ENCODE measurements at regions not wholly inside any gene's neighbourhood (a gene's known extent, or its start where the extent isn't known, plus 50 kb on each side); places are given as distances from the start of the nearest gene placed in this dataset.

DNA sequence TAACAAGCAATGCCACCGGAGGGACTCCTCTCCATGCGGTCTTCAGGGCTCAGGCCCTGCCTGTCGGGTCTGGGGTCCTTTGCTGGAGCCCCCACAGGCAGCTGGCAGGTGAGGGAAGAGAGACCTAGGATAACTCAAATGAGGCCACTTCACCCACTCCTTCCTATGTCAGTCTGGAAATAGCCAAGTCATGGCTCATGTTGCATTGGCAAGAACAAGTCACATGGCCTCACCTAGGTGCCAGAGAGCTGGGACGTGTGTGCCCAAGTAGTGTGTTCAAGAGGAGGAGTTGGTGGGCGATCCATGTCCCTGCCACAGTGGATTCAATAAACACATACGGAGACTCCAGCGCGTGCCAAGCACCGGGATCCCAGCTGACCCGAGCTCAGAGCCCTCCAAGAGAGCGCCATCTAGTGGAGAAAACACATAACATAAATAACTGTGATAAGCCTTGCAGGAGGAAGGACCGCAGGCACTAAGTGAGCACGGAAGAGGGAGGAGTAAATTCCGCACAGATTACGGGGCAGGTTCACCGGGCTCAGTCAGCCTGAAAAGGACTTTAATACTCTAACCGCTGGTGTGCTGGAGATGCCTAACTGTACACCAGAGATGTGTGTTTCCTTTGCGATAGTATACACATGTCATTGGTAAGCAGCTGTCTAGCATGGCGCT lies 580.8 kb downstream of the CCDC171 start:
- no peak overlapping the region for H3K27ac ChIP-seq
- TF ChIP-seq ZFX (IDR thresholded peaks at IDR 0.05) (no peak), CTCF (conservative IDR thresholded peaks at IDR 0.05) (peak; percentile 85)

GRCh38 chr9:16134351-16134750 lies 581.5 kb downstream of the CCDC171 start:
- TF ChIP-seq ZFX (IDR thresholded peaks at IDR 0.05) (no peak), CTCF (conservative IDR thresholded peaks at IDR 0.05) (no peak)
- H3K27ac ChIP-seq, result no peak overlapping the region

DNA sequence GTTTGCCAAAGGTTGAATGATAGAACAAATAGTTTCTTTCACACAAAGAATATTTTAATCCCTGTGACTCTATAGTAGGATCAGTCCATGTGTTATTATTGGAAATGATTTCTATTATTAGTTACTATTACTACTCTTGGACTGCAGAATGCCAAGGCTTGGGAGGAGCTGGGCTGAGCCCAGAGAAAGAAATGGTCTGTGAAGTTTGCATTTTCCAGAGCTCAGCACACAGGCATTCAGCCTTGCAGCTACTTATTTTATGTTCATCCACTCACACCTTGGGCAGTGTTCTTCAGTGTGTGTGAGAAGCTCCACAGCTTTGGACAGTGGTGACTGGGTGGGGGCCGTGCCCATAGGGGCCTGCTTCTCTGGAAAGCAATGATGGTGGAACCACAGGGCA lies 583.1 kb downstream of the CCDC171 start:
- TF ChIP-seq ZFX (IDR thresholded peaks at IDR 0.05), result no peak
- TF ChIP-seq CTCF (conservative IDR thresholded peaks at IDR 0.05), result no peak

DNA sequence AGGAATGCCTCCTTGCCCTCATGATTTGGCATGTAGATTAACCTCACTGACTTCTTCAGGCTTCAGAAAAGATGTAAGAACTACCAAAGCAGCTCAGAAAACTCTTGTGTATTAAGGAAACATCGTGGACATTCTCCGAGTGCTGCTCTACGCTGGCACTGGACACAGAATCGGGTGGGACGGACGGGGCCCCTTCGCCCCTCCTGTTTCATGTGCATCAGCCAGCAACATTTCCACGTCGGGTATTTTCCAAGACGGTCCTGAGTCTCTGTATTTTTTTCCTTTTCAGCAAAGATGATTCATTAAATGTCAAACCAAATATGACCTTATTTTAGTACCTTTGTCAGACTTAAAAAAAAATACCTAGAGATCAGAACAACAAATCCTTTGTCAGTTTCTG lies 583.6 kb downstream of the CCDC171 start:
- TF ChIP-seq ZFX (IDR thresholded peaks at IDR 0.05) (no peak), CTCF (conservative IDR thresholded peaks at IDR 0.05) (no peak)

More for the DNA sequence above, 583.1 kb downstream of the CCDC171 start:
- no peak overlapping the region for H3K27ac ChIP-seq

GRCh38 chr9:16136961-16137360 lies 584.1 kb downstream of the CCDC171 start:
- H3K27ac ChIP-seq, result no peak overlapping the region
- TF ChIP-seq ZFX (IDR thresholded peaks at IDR 0.05) (no peak), CTCF (conservative IDR thresholded peaks at IDR 0.05) (no peak)

More for the DNA sequence above, 583.6 kb downstream of the CCDC171 start:
- H3K27ac ChIP-seq, result no peak overlapping the region

DNA sequence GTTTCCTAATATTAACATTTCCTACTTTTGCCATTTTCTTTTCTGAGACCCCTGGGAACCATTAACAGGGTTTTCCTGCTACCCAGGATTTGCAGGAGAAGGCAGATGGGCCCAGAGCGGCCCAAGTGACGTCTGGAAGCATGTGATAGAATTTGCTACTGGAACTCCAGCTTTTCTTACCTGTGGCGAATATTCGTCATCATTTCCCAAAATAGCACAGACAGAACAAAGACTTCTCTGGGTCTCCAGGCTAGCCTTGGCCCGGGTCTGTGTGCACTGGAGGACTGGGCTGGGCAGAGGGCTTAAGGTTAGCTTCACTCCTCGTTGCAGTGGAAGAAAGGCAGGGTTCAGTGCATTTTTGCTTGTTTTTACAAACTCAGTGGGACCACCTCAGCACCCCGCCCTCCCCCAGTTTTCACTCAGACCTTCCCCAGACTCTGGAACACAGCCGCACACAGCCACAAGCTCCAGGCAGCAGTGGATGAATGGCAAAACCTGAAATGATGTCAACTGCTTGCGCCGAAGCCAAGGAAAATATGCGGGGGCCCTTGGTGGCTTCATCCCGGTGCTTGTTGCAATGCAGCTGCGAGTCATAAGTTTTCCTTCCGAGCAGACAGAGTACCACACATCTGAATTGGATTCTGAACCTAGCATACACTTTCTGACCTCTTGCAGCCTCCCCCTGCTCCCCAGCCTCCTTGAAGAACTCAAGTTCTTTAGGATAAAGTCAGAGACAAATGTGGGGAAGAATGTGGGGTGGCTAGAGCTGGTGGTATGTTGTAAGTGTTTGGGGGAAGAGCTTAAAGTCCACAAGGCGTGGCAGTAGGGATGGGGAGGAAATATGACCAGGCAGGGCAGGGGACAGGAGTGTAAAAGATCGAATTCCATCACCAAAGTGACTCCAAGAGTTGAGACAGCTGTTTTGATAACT lies 586.0 kb downstream of the CCDC171 start:
- no peak overlapping the region for H3K27ac ChIP-seq
- TF ChIP-seq CTCF (conservative IDR thresholded peaks at IDR 0.05) (no peak), ZFX (IDR thresholded peaks at IDR 0.05) (no peak)

- TF ChIP-seq CTCF (conservative IDR thresholded peaks at IDR 0.05), result no peak
- TF ChIP-seq ZFX (IDR thresholded peaks at IDR 0.05), result no peak
- H3K27ac ChIP-seq, result no peak overlapping the region
These were observed 586.9 kb downstream of the CCDC171 start for GRCh38 chr9:16139774-16140173.
